Spleen (tissue), 7 donors: ENCODE measurements at regions not wholly inside any gene's neighbourhood (a gene's known extent, or its start where the extent isn't known, plus 50 kb on each side); places are given as distances from the start of the nearest gene placed in this dataset.

Source experiments
- CTCF ChIP-seq, 11 experiments: fragments of 200-600 bp in 7 of 11; fragments of 450-650 bp in 4 of 11; sonication (generic) in 4 of 11; IDR thresholded peaks in 8 of 11; conservative IDR thresholded peaks in 3 of 11; 1 replicate in 7 of 11; 2 replicates in 4 of 11; pipeline versions ENCODE4 v1.4.0 to v1.8.0; 2016 to 2021; ENCODE audit warnings: antibody characterized with exemption in 11 of 11, inconsistent platforms in 4 of 11, mild to moderate bottlenecking in 1 of 11
- POLR2A ChIP-seq, 3 donors: fragments of 450-650 bp; IDR thresholded peaks; one replicate each; pipeline ENCODE4 v1.5.1; 2017; ENCODE audit warnings: antibody characterized with exemption in 3 of 3, mild to moderate bottlenecking in 1 of 3
- POLR2AphosphoS5 ChIP-seq, 3 donors: sonication (generic); formaldehyde crosslinking; IDR thresholded peaks; one replicate each; pipeline ENCODE4 v1.5.1; 2017; ENCODE audit warnings: antibody characterized with exemption in 3 of 3
- donor health status: DM: no; HTN: no; CAD: no; lungs with moderate emphysema.
- donor health status: DM: no; HTN: no; CAD: no.
- donor health status: DM: no; HTN: no; CAD: no.

GRCh38 chr3:40764747-40765146 is 240.0 kb downstream of the ZNF621 start:
- TF ChIP-seq CTCF (IDR thresholded peaks at IDR 0.05 in 8 of 11, conservative IDR thresholded peaks at IDR 0.05 in 3 of 11): no peak
- TF ChIP-seq POLR2AphosphoS5 (IDR thresholded peaks at IDR 0.05): no peak
- TF ChIP-seq POLR2A (IDR thresholded peaks at IDR 0.05): no peak
